ENCODE measurements at regions not wholly inside any gene's neighbourhood (a gene's known extent, or its start where the extent isn't known, plus 50 kb on each side); places are given as distances from the start of the nearest gene placed in this dataset.

DNA sequence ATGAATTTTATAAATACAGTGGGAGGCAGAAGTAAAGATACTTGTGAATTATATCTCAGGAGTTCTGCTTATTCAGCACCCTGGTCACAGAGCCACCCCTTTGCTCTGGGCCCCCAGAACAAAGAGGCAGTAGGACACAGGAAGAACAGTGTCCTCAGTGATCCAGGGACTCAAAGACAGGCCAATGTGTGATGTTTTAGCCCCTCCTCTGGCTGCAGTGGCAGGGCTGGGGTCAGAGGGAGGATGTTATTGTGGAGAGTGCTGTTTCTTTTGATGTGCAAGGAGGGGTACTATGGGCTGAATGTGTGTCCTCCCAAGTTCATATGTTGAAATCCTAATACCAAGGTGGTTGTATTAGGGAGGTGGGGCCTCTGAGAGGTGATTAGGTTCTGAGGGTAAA, 74.1 kb upstream of the MAP3K7 start:
- H3K27ac ChIP-seq (ENCODE audit: low read depth, low read length): no peak overlapping the region
- TF ChIP-seq, protein P1, sequence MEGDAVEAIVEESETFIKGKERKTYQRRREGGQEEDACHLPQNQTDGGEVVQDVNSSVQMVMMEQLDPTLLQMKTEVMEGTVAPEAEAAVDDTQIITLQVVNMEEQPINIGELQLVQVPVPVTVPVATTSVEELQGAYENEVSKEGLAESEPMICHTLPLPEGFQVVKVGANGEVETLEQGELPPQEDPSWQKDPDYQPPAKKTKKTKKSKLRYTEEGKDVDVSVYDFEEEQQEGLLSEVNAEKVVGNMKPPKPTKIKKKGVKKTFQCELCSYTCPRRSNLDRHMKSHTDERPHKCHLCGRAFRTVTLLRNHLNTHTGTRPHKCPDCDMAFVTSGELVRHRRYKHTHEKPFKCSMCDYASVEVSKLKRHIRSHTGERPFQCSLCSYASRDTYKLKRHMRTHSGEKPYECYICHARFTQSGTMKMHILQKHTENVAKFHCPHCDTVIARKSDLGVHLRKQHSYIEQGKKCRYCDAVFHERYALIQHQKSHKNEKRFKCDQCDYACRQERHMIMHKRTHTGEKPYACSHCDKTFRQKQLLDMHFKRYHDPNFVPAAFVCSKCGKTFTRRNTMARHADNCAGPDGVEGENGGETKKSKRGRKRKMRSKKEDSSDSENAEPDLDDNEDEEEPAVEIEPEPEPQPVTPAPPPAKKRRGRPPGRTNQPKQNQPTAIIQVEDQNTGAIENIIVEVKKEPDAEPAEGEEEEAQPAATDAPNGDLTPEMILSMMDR (IDR thresholded peaks at IDR 0.05; ENCODE audit: low read depth, low read length): no peak
- H3K4me3 ChIP-seq (ENCODE audit: low read depth, low read length): no peak overlapping the region
- no peak for DNase-seq (ENCODE audit: low read depth, low spot score)
- POLR2A ChIA-PET: no interaction called here
- H3K9me3 ChIP-seq (ENCODE audit: control insufficient read depth, insufficient read depth, low read length): no peaks in the 10 kb centered on the region
- no peaks in the 10 kb centered on the region for H3K27me3 ChIP-seq (ENCODE audit: control insufficient read depth, insufficient read depth, low read length)
- CTCF ChIA-PET: no interaction called here

DNA sequence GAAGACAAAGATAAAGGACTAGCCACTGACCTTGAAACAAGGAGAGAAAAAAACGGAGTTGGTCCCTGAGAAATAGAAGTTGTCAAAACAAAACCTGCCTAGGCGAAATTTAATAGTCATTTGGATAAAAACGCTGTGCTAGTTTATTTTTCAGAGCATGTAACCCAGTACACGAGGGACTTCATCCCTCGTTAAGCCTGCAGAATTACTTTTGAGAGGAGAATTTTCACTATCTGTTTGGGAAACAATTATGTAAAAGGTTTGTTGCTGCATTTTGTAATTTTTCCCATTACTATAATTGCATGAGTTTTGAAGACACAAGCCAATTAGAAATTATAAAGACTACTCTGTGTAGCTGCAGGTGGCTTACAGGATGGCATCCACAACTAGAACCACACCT, 71.6 kb upstream of the MAP3K7 start:
- DNase-seq (ENCODE audit: low read depth, low spot score): no peak
- H3K27ac ChIP-seq (ENCODE audit: low read depth, low read length): no peak overlapping the region
- no peaks in the 10 kb centered on the region for H3K9me3 ChIP-seq (ENCODE audit: control insufficient read depth, insufficient read depth, low read length)
- POLR2A ChIA-PET: no interaction called here
- CTCF ChIA-PET: no interaction called here
- TF ChIP-seq, protein P1 (IDR thresholded peaks at IDR 0.05; ENCODE audit: low read depth, low read length): no peak
- no peaks in the 10 kb centered on the region for H3K27me3 ChIP-seq (ENCODE audit: control insufficient read depth, insufficient read depth, low read length)
- H3K4me3 ChIP-seq (ENCODE audit: low read depth, low read length): no peak overlapping the region

DNA sequence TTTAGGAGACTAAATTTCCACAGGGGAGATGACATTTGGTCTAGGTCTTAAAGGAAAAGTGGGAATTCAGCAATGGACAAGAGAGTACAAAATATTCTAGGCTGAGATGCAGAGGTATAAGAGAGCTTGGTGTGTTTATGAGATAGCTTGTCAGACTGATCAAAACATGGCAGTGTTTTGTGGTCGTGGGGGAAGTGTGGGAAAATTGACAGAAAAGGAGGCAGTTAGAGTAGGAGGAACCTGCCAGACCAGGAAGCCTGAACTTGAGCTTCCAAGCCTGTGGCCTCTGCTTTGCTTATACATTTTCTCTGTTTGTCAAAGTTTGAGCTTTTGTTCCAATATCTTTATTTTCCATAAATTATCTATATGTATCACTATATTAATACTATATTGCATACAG, 69.5 kb upstream of the MAP3K7 start:
- Histone ChIP-seq H3K9me3 (ENCODE audit: control insufficient read depth, insufficient read depth, low read length) (no peaks in the 10 kb centered on the region), H3K27ac (ENCODE audit: low read depth, low read length) (no peak overlapping the region), H3K27me3 (ENCODE audit: control insufficient read depth, insufficient read depth, low read length) (no peaks in the 10 kb centered on the region), H3K4me3 (ENCODE audit: low read depth, low read length) (no peak overlapping the region)
- ChIA-PET POLR2A (no interaction called here), CTCF (interaction anchor here (0.5 kb wide), 1 partner anchor 13 kb away, joined by 3 read pairs; no protein-coding TSS in a partner anchor)
- no peak for DNase-seq (ENCODE audit: low read depth, low spot score)
- TF ChIP-seq, protein P1 (IDR thresholded peaks at IDR 0.05; ENCODE audit: low read depth, low read length): no peak

DNA sequence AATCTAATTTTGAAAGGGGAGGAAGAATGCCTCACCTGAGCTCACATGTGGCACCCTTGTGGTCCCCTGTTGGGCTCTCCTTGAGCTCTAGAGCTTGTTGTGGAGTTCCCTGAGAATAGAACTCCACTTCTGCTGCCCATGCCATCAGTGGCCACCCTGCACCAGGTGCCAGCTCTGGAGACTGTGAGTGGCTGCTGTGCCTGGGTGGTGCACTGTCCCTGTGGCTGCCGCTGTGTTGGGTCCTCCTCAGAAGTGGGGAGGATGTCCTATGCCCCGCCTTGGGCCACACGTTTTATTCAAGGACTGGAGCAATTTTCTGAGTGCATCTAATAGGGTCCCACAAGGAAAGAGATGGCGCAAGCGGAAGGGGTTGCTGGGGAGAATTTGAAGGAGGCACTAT, 67.9 kb upstream of the MAP3K7 start:
- POLR2A ChIA-PET: no interaction called here
- Histone ChIP-seq H3K4me3 (ENCODE audit: low read depth, low read length) (no peak overlapping the region), H3K27me3 (ENCODE audit: control insufficient read depth, insufficient read depth, low read length) (no peaks in the 10 kb centered on the region), H3K27ac (ENCODE audit: low read depth, low read length) (no peak overlapping the region), H3K9me3 (ENCODE audit: control insufficient read depth, insufficient read depth, low read length) (no peaks in the 10 kb centered on the region)
- TF ChIP-seq, protein P1 (IDR thresholded peaks at IDR 0.05; ENCODE audit: low read depth, low read length): no peak
- DNase-seq (ENCODE audit: low read depth, low spot score): no peak
- CTCF ChIA-PET: no interaction called here

DNA sequence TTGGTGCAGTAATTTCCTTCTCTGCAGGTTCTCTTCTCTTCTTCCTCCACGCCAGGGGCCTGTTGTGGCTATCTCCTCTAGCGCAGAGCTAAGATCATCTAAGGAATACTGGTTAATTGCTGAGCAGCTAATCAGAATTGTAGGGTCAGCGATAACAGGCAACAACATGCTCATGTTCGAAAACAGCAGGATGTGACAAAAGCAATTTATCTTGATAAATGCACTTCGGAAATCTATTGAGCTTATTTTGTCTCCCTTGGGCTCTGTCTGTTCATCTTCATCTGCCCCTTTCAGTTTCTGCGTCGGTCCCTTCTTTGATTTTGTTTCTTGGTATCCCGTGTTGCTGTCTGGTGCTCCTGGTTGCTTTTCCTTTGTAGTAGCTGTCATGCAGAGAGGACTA, 67.3 kb upstream of the MAP3K7 start:
- H3K9me3 ChIP-seq (ENCODE audit: control insufficient read depth, insufficient read depth, low read length): no peaks in the 10 kb centered on the region
- no peak overlapping the region for H3K27ac ChIP-seq (ENCODE audit: low read depth, low read length)
- H3K27me3 ChIP-seq (ENCODE audit: control insufficient read depth, insufficient read depth, low read length): no peaks in the 10 kb centered on the region
- CTCF ChIA-PET: no interaction called here
- POLR2A ChIA-PET: no interaction called here
- DNase-seq (ENCODE audit: low read depth, low spot score): no peak
- TF ChIP-seq, protein P1 (IDR thresholded peaks at IDR 0.05; ENCODE audit: low read depth, low read length): no peak
- H3K4me3 ChIP-seq (ENCODE audit: low read depth, low read length): no peak overlapping the region

Data from AG04450 (cell line).